IPS-20b (cell line): ENCODE measurements at regions not wholly inside any gene's neighbourhood (a gene's known extent, or its start where the extent isn't known, plus 50 kb on each side); places are given as distances from the start of the nearest gene placed in this dataset.

Source experiments
- H3K27ac ChIP-seq: one replicate; pipeline ENCODE4 v1.5.1; 2013; ENCODE audit warnings: low read length
- H3K27me3 ChIP-seq: 2 replicates; pipeline ENCODE4 v1.6.1; 2013; ENCODE audit warnings: mild to moderate bottlenecking, low read length, inconsistent platforms; ENCODE audit not compliant: insufficient read depth
- H3K36me3 ChIP-seq: 2 replicates; pipeline ENCODE4 v1.6.1; 2013; ENCODE audit warnings: low read depth, mild to moderate bottlenecking, inconsistent platforms, low read length, moderate library complexity; ENCODE audit not compliant: insufficient read depth
- H3K4me1 ChIP-seq: 2 replicates; pipeline ENCODE4 v1.6.1; 2013; ENCODE audit warnings: mild to moderate bottlenecking, control low read depth, inconsistent platforms, low read length, moderate library complexity; ENCODE audit not compliant: insufficient read depth
- H3K4me3 ChIP-seq: 2 replicates; pipeline ENCODE4 v1.5.1; 2013; ENCODE audit warnings: mild to moderate bottlenecking, low read length, inconsistent platforms
- H3K9ac ChIP-seq: 2 replicates; pipeline ENCODE4 v1.6.1; 2013; ENCODE audit warnings: low read depth, mild to moderate bottlenecking, inconsistent platforms, low read length, moderate library complexity
- H3K9me3 ChIP-seq: 2 replicates; pipeline ENCODE4 v1.6.1; 2013; ENCODE audit warnings: mild to moderate bottlenecking, low read depth, low read length, inconsistent platforms; ENCODE audit not compliant: insufficient read depth

DNA sequence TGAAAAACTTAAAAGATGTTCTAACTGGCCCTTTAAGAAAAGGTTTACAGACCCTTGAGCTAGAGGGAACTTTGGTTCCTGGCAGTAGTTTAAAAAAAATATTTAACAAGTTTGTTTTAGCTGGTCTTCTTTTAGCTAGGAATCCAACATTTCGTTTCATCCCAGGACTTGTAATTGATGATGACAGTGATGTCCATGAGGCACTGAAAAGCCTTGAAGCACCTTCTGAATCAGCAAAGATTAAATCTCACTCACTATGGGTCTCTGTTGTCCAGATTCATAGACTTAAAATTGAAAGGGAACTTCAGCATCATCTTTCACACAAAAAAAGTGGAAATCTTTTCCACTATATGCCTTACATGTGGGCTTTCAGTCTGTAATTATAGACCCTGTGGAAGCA, 102.9 kb upstream of the ETAA1 start:
- Histone ChIP-seq H3K36me3 (no peaks in the 10 kb centered on the region), H3K27ac (no peak overlapping the region), H3K27me3 (no peaks in the 10 kb centered on the region), H3K9ac (no peak overlapping the region), H3K9me3 (no peaks in the 10 kb centered on the region), H3K4me1 (no peaks in the 10 kb centered on the region), H3K4me3 (no peak overlapping the region)

DNA sequence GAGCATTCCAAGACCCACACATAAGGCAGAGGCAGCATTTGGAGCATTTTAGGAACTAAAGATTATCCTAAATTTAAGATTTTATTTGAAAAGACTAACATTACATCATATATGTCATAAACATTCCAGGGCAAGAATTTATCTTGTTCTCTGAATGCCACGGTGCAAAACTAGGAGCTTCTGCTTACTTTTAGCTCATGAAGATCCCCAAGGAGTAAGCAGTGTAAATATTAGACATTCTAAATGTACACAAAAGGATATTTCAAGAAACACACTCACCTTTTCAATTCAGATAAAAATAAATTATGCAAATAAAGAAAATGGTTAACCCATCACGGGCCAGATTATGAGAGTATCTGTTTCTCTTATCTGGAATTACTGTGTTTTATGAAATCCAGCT, 101.7 kb upstream of the ETAA1 start:
- H3K27me3 ChIP-seq: no peaks in the 10 kb centered on the region
- H3K9me3 ChIP-seq: no peaks in the 10 kb centered on the region
- H3K27ac ChIP-seq: no peak overlapping the region
- H3K4me3 ChIP-seq: no peak overlapping the region
- H3K9ac ChIP-seq: no peak overlapping the region
- no peaks in the 10 kb centered on the region for H3K4me1 ChIP-seq
- no peaks in the 10 kb centered on the region for H3K36me3 ChIP-seq

- H3K27ac ChIP-seq: no peak overlapping the region
- H3K36me3 ChIP-seq: no peaks in the 10 kb centered on the region
- H3K27me3 ChIP-seq: no peaks in the 10 kb centered on the region
- H3K9me3 ChIP-seq: no peaks in the 10 kb centered on the region
- no peaks in the 10 kb centered on the region for H3K4me1 ChIP-seq
- H3K4me3 ChIP-seq: no peak overlapping the region
- H3K9ac ChIP-seq: no peak overlapping the region
Observed at GRCh38 chr2:67295851-67296250, 101.3 kb upstream of the ETAA1 start.

DNA sequence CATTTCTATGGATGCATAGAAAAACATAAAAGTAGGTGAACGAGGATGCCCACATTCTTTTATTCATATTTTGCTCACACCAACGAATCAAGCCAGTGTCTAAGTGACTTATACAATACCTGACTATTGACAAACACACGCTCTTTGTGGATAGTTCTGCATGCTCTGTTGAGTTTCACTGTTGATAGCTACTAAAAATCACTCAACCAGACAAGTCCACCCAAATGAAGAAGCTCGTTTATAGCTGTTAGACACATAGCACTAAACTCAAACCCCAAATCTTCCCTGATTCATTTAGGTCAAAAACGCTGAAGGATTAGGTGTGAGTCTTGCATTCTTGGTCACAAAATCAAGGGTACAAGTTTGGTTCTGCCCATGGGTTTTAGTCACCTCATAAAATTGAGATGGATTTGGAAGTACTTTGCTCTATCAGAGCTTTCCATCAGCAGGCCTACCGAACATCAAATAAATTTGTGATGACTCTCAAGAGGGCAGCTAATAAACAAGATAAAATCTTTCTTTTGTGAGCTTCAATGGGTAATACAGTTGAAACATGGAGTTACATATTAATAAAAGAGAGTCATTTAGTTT, 92.7 kb upstream of the ETAA1 start:
- Histone ChIP-seq H3K27me3 (no peaks in the 10 kb centered on the region), H3K4me1 (no peaks in the 10 kb centered on the region), H3K9ac (no peak overlapping the region), H3K9me3 (no peaks in the 10 kb centered on the region), H3K36me3 (no peaks in the 10 kb centered on the region), H3K27ac (no peak overlapping the region), H3K4me3 (no peak overlapping the region)

GRCh38 chr2:67309281-67309680, 87.9 kb upstream of the ETAA1 start:
- Histone ChIP-seq H3K4me3 (no peak overlapping the region), H3K4me1 (no peaks in the 10 kb centered on the region), H3K9me3 (no peaks in the 10 kb centered on the region), H3K36me3 (no peaks in the 10 kb centered on the region), H3K27me3 (no peaks in the 10 kb centered on the region), H3K9ac (no peak overlapping the region), H3K27ac (no peak overlapping the region)

DNA sequence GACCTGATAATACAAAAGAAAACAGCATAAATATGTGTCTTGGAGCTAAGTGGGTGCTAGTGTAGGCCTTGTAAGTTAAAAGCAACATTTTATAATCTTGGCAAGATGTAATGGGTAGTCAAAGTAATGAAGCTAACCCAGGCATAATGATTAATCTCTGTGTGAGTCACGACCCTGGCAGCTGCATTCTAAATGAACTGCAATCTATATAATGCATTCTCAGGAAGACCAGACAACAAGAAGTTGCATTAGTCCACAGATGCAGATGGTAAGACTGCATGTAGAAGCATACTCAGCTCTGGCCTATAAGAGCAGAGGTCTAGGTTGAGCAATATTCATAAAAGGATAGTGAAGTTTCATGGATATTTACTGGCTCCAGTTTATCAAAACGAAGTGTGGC, 85.6 kb upstream of the ETAA1 start:
- H3K27me3 ChIP-seq: no peaks in the 10 kb centered on the region
- no peaks in the 10 kb centered on the region for H3K9me3 ChIP-seq
- H3K4me1 ChIP-seq: no peaks in the 10 kb centered on the region
- H3K4me3 ChIP-seq: no peak overlapping the region
- H3K27ac ChIP-seq: no peak overlapping the region
- H3K9ac ChIP-seq: no peak overlapping the region
- no peaks in the 10 kb centered on the region for H3K36me3 ChIP-seq

DNA sequence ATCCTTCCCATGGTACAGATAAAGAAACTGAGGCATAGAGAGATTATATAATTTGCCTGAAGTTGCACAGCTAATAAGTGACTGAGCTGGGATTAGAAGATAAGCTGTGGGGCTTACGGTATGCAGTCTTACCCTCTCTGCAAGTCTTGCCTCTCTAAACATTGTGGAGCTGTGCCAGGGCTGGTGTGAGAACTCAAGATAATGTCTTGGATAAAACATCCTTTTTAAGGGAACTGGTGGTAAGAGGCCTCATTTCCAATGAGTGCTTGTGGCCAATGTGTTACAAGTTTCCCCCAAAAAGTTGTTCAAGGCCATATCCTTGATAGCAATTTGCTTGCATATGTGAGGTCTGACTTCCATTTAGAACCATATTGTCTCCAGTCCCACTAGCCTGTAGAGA, 84.3 kb upstream of the ETAA1 start:
- Histone ChIP-seq H3K27ac (no peak overlapping the region), H3K4me3 (no peak overlapping the region), H3K9ac (no peak overlapping the region), H3K36me3 (no peaks in the 10 kb centered on the region), H3K27me3 (no peaks in the 10 kb centered on the region), H3K9me3 (no peaks in the 10 kb centered on the region), H3K4me1 (no peaks in the 10 kb centered on the region)

DNA sequence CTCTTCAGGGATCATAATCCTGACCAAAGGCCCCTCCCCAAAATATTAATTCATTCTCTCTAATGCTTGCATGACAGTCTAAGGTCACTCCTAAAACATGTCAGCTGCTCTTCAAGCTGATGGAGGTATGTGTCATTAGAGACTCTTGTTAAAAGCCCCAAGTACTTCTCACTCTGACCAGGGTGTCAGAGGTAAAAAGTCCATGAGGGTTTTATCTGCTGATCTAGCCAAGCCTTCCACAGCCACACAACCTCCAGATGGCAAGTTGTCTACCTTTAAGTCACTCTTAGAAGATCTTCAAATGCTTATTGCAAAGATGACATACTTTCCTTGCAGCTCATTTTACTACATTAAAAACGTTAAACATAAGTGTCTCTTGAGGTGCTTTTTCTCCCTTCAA, 83.6 kb upstream of the ETAA1 start:
- no peak overlapping the region for H3K4me3 ChIP-seq
- no peaks in the 10 kb centered on the region for H3K9me3 ChIP-seq
- no peak overlapping the region for H3K9ac ChIP-seq
- H3K27ac ChIP-seq: no peak overlapping the region
- H3K36me3 ChIP-seq: no peaks in the 10 kb centered on the region
- no peaks in the 10 kb centered on the region for H3K27me3 ChIP-seq
- peaks cover 2% of the 10 kb centered on the region; the same call in 1 of the 2 replicates for H3K4me1 ChIP-seq

- Histone ChIP-seq H3K27ac (no peak overlapping the region), H3K9ac (no peak overlapping the region), H3K27me3 (no peaks in the 10 kb centered on the region), H3K4me3 (no peak overlapping the region), H3K36me3 (no peaks in the 10 kb centered on the region), H3K9me3 (no peaks in the 10 kb centered on the region), H3K4me1 (peaks cover 29% of the 10 kb centered on the region; the same call in 1 of the 2 replicates)
Observed at GRCh38 chr2:67318031-67318430, 79.1 kb upstream of the ETAA1 start.

GRCh38 chr2:67318563-67318962, 78.6 kb upstream of the ETAA1 start:
- no peaks in the 10 kb centered on the region for H3K9me3 ChIP-seq
- H3K27me3 ChIP-seq: no peaks in the 10 kb centered on the region
- H3K27ac ChIP-seq: no peak overlapping the region
- H3K4me1 ChIP-seq: peaks cover 29% of the 10 kb centered on the region; the same call in 1 of the 2 replicates
- H3K9ac ChIP-seq: no peak overlapping the region
- no peak overlapping the region for H3K4me3 ChIP-seq
- no peaks in the 10 kb centered on the region for H3K36me3 ChIP-seq

- H3K27ac ChIP-seq: no peak overlapping the region
- no peaks in the 10 kb centered on the region for H3K27me3 ChIP-seq
- no peak overlapping the region for H3K4me3 ChIP-seq
- H3K4me1 ChIP-seq: peaks cover 29% of the 10 kb centered on the region; the same call in 1 of the 2 replicates
- no peak overlapping the region for H3K9ac ChIP-seq
- no peaks in the 10 kb centered on the region for H3K36me3 ChIP-seq
- H3K9me3 ChIP-seq: no peaks in the 10 kb centered on the region
Observed at GRCh38 chr2:67318993-67319481, 78.1 kb upstream of the ETAA1 start.

- peak overlapping the region; percentile 30 for H3K27ac ChIP-seq
- H3K4me1 ChIP-seq: peaks cover 32% of the 10 kb centered on the region; the same call in 1 of the 2 replicates
- no peaks in the 10 kb centered on the region for H3K36me3 ChIP-seq
- H3K9ac ChIP-seq: peak overlapping the region; percentile 37; the same call in 1 of the 2 replicates
- H3K27me3 ChIP-seq: no peaks in the 10 kb centered on the region
- no peaks in the 10 kb centered on the region for H3K9me3 ChIP-seq
- peak overlapping the region; percentile 24; the same call in 1 of the 2 replicates for H3K4me3 ChIP-seq
Observed at GRCh38 chr2:67320861-67321587, 76.1 kb upstream of the ETAA1 start.
